HG02884 (cell line): ENCODE measurements at regions not wholly inside any gene's neighbourhood (a gene's known extent, or its start where the extent isn't known, plus 50 kb on each side); places are given as distances from the start of the nearest gene placed in this dataset.
"Not testable (repeated sequence)": the region's sequence is repeated elsewhere in the genome, so short reads cannot be mapped to it uniquely, and the experiment has no call there.

Experiments used
- ATAC-seq: cut with Tn5 transposase; IDR thresholded peaks from one replicate; pipeline ENCODE4 v1.9.1; 2021; ENCODE audit warnings: mild to moderate bottlenecking, moderate library complexity; ENCODE audit not compliant: unreplicated experiment

DNA sequence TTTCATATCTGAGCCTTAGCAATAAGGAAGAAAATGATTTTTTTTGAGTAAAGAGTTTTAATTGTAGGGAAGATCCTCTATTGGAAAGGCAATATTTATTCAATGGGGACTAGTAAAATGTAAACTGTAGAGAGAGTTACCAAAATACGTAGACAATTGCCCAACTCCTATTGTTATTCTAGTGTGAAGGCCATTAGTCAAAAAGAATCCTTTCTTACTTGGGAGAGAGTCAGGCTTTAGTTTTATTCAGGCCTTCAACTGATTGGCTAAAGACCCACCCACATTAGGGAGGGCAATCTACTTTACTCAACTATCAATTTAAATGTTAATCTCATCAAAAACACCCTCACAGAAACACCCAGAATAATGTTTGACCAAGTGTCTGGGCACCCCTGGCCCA, 485.8 kb upstream of the ATXN7L3B start:
- ATAC-seq, result no peak

DNA sequence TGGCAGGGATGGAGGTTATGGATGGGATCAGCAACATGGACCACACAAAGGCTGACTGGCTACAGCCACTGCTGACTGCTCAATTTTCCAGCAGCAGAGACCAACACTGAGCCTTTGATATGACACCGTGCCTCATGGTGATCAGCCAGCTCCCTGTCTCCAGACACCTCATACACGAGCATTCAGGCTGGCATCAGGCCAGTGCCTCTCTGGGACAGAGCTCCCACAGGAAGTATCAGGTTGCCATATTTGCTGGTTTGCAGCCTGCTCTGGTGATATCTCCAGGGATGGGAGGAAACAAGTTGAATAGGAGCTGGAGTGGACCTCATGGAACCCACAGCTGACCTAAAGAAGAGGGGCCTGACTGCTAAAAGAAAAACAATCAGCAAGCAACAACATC, 471.2 kb upstream of the ATXN7L3B start:
- ATAC-seq, result no peak

DNA sequence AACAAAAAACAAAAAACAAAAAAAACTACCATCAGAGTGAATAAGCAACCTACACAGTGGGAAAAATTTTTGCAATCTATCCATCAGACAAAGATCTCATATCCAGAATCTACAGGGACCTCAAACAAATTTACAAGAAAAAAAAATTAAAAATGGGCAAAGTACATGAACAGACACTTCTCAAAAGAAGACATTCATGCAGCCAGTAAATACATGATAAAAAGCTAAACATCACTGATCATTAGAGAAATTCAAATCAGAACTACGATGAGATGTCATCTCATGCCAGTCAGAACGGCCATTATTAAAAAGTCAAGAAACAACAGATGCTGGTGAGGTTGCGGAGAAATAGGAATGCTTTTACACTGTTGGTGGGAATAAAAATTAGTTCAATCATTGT, 466.5 kb upstream of the ATXN7L3B start:
- no peak for ATAC-seq

DNA sequence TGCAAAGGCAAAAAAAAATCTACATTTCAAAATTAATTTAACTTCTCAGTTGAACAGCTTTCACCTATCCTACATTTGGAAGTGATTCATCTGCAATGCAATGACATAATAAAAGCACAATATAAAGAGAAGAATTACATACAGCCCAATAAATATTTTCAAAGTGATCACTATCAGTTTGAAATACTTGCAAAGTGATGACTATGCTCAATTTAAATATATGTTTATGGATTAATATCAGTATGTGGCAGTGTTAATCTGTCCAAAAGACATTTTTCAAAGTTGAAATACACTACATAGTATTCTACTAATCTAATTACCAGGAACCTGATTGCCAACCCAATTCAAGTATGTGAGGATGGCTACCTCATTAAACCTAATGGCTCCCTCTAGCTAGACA, 460.7 kb upstream of the ATXN7L3B start:
- ATAC-seq, result no peak

DNA sequence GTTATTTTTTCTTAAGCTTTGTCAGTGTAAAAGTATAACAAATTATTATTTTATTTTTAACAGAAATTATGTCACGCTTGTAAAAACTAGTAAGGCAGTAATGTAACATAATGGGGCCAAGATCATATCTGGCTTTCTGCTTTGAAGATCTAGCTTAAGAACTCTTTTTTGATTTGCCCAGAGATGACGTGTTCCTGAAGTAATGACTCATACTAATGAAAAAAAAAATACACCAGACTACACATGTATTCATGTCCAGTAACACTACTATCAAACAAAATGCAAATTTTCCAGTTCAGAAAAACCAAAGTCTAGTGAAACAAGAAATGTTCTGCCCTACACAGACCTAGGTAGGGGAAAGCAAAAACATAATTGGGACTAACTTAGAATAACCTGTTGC, 432.2 kb upstream of the ATXN7L3B start:
- ATAC-seq, result no peak

DNA sequence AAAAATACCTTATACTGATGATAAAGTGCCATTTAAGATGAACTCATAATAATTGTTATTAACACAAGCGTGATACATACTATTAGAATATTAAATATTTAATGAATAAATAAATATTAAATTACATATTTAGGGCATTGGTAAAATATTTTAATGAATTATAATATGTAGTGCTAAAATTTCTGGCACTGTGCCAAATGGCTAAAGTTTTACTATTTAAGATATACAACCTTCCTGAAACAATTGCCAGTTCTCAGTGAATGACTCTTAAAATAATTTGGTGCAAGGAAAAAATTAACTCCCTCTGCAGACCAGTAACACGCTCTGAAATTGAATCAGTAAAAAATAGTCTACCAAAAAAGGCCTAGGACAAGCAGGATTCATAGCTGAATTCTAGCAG, 428.9 kb upstream of the ATXN7L3B start:
- ATAC-seq, result no peak

DNA sequence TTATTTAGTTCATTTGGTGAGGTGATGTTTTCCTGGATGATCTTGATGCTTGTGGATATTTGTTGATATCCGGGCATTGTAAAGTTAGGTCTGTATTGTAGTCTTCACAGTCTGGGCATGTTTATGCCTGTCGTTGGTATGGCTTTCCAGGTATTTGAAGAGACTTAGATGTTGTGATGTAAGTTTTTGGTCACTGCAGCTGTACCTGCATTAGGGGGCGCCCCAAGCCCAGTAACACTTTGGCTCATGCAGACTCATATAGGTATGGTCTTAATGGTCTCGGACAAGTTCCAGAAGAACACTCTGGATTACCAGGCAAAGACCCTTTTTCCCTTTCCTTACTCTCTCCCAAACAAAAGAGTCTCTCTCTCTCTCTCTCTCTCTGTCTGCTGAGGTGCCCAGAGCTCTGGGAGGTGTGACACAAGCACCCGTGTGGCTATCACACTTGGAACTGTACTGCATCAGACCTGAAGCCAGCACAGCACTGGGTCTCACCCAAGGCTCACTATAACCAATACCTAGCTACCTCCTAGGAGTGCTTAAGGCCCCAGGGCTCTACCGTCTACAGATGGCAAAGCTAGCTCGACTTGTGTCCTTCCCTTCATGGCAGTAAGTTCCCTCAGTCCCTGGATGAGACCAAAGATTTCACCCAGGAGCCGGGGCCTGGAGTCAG, 425.8 kb upstream of the ATXN7L3B start:
- no peak for ATAC-seq

DNA sequence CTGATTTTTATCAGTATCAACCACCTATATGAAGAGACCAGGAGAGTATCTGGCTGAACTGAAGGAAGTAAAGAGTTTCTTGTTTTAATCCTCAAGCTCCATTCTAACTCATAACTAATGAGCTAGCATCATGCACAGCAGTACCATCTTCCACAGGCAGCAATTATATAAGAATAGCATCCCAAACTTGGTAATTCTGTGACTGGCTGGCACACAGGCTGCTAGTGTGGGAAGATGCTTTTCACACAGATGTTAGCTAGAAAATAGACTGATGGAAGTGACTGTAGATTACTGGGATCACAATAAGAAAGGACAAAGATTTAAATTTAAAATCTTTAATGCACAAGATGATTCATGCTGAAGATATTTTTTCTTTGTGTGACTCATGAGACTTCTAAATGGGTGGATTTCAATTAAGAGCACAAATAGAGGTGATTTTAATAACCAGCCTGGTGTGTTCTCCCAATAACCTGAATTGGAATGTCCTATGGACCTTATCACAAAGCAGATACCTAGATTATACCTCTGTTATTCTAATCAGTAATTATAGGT, 417.7 kb upstream of the ATXN7L3B start:
- no peak for ATAC-seq

DNA sequence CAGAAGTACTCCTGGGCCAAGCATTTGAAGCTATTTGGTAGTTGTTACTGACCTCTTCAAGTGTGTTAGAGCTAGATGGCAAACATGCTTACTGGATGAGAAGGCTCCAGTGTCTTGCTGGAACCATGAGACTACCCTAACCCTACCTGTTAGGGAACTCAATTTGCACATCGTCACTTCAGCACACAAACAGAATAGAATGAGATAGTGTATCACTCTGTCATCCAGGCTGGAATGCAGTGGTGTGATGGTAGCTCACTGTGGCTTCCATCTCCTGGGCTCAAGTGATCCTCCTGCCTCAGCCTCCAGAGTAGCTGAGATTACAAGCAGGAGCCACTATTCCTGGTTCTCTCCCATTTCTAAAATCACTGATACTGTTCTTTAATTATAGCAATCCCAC, 417.0 kb upstream of the ATXN7L3B start:
- ATAC-seq, result no peak

DNA sequence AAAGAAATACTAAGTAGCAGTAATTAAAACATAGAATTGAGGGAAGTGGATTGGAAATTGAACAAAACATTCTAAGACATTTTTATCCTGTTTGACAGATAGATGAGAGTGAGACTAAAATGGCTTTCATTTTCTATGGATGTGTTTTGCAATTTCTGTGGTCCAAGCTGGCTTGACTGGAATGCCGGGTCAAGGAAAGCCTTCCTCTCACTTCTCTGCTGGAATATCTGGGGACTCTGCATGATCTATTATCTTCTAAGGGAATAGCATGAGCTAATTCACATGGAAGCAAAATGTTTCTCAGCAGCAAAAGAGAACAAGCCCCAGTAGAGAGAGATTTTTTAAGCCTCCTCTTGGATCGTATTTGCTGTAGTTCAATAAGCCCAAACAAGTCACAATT, 407.9 kb upstream of the ATXN7L3B start:
- no peak for ATAC-seq

DNA sequence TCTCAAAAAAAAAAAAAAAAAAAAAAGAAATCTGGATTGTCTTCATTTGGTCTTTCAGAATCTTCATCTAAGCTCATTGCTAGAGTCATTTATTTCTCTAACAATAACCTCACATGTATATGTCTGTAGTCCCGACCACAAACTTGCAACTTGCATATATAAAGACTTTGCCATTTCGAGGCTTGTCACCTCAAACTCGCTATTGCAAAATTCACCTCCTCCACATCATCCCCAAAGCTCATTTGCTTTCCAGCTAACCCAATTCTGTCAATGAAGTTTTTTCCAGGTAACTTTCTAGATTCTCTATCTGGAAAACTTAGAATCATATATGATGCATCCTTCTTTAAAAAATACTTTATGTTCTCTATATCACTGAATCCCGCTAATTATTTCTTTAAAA, 393.2 kb upstream of the ATXN7L3B start:
- ATAC-seq, result no peak

DNA sequence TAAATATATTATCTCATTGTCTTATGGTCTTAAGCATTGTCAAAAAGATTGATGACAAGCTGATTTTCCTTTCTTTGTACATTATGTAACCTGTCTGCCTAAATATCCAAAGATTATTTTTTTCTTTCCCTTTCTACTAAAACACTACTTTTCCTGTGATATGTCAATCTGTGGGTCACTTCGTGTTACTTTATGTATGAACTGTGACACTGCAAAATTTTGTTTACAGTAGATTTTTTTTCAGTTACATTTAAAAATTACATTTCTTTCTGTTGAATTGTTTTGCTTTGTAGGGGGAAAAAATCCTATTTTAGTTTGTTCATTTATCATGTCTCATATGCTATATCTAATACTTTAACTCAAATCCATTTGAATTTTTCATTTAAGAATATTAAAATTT, 392.3 kb upstream of the ATXN7L3B start:
- no peak for ATAC-seq

DNA sequence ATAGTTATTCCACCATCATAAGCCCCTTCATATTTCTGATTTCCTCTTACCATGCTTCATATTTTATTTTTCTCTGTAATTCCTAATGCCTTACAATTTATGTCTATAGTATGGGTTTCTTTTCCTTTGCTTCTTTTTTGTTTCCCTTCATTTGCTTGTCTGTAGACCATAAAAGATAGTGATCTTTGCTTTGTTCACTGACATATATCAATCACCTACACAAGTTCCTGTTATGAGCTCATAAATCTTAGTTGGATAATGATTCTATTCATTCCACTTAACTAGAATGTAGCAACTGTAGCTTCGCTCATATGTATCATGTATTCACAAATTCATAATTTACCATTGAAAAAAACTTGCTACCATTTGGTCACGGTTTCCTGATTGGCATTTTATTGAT, 388.8 kb upstream of the ATXN7L3B start:
- no peak for ATAC-seq

DNA sequence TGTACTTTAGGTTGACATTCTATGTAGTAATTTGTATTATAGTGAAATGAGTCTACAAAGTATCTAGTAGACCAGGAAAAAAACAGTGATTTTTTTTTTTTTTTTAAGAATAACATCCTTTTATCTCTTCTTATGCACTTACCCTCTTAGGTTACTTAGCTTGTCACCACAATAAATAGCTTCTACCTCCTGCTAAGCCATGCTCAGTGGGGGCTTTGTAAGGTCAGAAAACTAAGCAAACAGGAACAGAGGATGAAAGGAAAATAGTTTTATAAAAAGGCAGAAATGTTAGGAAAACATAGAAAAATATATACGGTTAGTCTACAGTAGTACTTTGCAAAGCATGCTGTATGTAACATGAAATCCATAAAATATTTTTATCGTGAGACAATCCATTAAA, 385.3 kb upstream of the ATXN7L3B start:
- no peak for ATAC-seq

DNA sequence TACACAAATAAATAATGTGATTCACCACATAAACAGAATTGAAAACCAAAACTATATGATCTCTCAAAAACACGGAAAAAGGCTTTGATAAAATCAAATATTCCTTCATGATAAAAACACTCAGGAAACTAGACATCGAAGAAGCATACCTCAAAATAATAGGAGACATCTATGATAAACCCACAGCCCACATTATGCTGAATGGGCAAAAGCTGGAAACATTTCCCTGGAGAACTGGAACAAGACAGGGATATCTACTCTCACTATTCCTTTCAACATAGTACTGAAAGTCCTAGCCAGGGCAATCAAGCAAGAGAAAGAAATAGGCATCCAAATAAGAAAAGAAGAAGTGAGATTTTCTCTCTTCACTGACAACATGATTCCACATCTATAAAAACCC, 371.5 kb upstream of the ATXN7L3B start:
- no peak for ATAC-seq

DNA sequence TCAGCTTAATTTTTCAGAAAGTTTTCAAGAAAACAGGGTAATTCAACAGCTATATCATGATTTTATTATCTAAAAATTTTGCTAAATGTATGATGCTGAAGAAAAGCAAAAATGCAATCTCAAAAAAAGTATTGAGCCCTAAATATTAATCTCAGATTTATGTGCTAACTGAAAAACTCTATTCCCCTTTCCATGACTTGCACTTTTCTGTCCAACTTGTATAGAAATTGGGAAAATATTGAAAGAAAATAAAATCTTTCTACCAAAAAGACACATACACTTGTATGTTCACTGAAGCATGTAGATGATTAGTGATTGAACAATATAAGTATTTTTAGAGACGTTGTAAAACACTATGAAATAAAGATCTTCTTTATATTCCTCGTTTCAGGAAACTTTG, 368.0 kb upstream of the ATXN7L3B start:
- ATAC-seq, result no peak

DNA sequence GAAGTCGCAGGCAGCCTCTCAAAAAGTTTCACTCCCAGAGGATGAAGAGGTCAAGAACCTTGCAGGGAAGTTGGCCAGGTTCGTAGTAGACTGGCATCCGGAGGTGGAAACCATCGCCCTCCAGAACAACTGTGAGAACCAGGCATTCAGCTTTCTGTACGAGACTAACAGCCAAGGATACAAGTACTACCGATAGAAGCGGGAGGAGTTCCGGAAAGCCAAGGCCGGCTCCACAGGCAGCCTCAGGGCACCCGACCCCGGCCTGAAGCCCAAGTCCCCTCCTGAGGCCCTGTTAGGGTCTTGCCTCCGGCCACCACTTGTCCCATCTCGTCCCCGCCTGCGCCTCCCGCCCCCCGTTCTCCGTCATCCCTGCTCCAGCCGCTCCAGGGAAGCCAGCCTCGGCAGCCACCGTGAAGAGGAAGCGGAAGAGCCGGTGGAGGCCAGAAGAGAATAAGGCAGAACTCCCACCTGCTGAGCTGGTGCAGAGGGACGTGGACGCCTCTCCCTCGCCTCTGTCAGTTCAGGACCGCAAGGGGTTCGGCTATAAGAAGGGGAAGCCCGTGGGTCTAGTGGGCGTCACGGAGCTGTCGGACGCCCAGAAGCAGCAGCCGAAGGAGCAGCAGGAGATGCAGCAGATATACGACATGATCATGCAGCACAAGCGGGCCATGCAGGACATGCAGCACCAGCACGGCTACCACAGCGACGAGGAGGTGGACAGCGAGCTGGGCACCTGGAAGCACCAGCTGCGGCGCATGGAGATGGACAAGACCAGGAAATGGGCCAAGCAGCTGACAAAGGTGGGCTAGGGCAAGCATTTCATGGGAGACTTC, 366.8 kb upstream of the ATXN7L3B start:
- ATAC-seq, result no peak

DNA sequence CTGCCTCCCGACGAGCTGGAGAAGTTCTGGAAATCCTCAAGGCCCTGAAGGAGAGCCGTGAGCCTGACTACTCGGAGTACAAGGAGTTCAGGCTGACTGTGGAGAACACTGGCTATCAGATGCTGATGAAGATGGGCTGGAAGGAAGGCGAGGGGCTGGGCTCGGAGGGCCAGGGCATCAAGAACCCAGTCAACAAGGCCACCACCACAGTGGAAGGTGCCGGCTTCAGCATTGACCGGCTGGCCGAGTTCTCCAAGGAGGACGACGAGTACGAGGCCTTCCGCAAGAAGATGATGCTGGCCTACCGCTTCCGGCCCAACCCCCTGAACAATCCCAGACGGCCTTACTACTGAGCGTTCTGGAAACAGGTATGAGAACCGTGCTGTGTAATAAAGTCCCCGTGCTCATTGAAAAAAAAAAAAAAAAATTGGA, 366.1 kb upstream of the ATXN7L3B start:
- ATAC-seq, result no peak

DNA sequence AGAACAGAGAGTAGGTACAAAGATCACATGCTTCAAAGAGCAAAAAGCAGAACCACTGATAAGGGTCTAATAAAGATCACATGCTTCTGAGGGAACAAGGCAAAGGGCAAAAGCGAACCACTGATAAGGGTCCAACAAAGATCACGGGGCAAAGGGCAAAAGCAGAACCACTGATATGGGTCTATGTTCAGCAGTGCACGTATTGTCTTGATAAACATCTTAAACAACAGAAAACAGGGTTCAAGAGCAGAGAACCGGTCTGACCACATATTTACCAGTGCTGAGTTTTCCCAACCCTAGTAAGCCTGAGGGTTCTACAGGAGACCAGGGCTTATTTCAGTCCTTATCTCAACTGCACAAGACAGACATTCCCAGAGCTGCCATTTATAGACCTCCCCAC, 362.7 kb upstream of the ATXN7L3B start:
- not testable (repeated sequence) for ATAC-seq

DNA sequence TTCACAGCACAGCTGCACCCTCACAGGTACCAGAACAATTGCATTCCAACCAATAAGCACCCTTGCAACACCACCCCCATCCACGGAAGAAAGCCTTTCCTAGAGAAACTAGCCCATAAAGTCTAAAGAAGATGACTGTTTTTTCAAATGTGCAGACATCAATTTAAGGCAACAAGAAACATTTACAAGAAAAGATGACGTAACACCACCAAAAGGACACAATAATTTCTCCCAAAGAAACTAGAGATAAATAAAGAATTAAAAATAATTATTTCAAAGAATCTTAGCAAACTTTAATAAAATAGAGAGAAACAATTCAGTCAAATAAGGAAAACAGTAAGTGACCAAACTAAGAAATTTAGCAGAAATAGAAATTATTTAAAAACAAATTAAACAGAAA, 352.3 kb upstream of the ATXN7L3B start:
- ATAC-seq, result no peak

DNA sequence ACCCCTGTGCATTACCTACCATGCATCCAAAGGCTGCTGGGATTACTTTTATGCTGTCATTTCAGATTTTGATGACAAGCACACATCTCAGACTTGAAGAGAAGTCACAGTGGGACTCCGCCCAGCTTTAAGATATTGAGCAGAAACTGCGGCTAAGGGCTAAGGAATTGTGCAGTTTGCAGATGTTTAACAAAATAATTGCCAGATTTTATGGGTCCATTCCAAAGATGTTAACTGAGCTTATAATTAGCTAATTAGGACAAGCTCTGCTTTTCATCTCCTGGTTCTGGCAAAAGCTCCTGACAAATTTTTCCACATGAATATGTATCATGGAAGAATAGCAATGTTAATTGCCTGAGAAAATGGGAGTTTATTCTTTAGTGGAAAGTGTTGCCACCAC, 344.4 kb upstream of the ATXN7L3B start:
- ATAC-seq, result no peak

DNA sequence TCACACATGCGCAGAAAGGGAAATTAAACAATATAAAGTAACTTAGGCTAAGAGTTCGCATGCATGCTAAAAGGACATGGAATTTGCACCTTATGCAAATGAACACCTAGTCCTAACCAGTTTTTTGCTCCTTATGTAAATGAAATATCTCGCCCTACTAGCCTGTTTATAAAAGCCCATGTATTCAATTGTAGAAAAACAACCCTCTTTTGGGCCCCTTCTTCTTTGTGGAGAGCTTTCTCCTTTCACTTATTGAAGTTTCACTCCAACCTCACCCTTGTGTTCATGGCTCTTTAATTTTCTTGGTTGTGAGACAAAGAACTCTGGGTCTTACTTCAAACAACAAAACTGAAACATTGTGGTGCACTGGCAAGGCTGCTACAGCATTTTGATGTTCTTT, 333.4 kb upstream of the ATXN7L3B start:
- ATAC-seq, result no peak
